ENCODE measurements at regions not wholly inside any gene's neighbourhood (a gene's known extent, or its start where the extent isn't known, plus 50 kb on each side); places are given as distances from the start of the nearest gene placed in this dataset.

- no peak for TF ChIP-seq TOX (CRISPR knock-in tag; IDR thresholded peaks at IDR 0.05; ENCODE audit: borderline replicate concordance)
- TF ChIP-seq ZNF8 (CRISPR knock-in tag; IDR thresholded peaks at IDR 0.05): no peak
- no peak for TF ChIP-seq ISL1 (CRISPR knock-in tag; IDR thresholded peaks at IDR 0.05)
- no peak for TF ChIP-seq GLIS3 (CRISPR knock-in tag; IDR thresholded peaks at IDR 0.05)
- TF ChIP-seq PPARA (CRISPR knock-in tag; IDR thresholded peaks at IDR 0.05; ENCODE audit: borderline replicate concordance): no peak
- no peak for TF ChIP-seq CSDC2 (CRISPR knock-in tag; IDR thresholded peaks at IDR 0.05)
- no peak for TF ChIP-seq ZFP3 (CRISPR knock-in tag; IDR thresholded peaks at IDR 0.05)
- TF ChIP-seq SNAI2 (CRISPR knock-in tag; IDR thresholded peaks at IDR 0.05): no peak
- no peak for TF ChIP-seq ZNF70 (CRISPR knock-in tag; IDR thresholded peaks at IDR 0.05)
Measured at GRCh38 chr5:168104811-168105481, 186.5 kb upstream of the WWC1 start (continued).

GRCh38 chr5:168106008-168106761, 185.3 kb upstream of the WWC1 start:
- TF ChIP-seq ZNF8 (CRISPR knock-in tag; IDR thresholded peaks at IDR 0.05): no peak
- TF ChIP-seq ISL1 (CRISPR knock-in tag; IDR thresholded peaks at IDR 0.05): peak; percentile 26; the same call in 1 of the 2 replicates
- no peak for TF ChIP-seq ZNF565 (CRISPR knock-in tag; conservative IDR thresholded peaks at IDR 0.05; ENCODE audit: low read depth)
- peak; percentile 45 for ATAC-seq

- ATAC-seq: no peak
- TF ChIP-seq CREB5 (CRISPR knock-in tag; IDR thresholded peaks at IDR 0.05; ENCODE audit: low read depth): no peak
- no peak for TF ChIP-seq ISL1 (CRISPR knock-in tag; IDR thresholded peaks at IDR 0.05)
- no peak for TF ChIP-seq CSRNP3 (CRISPR knock-in tag; IDR thresholded peaks at IDR 0.05)
Measured at GRCh38 chr5:168109441-168109840, 182.0 kb upstream of the WWC1 start.

- ATAC-seq: no peak
- TF ChIP-seq GLIS3 (CRISPR knock-in tag; IDR thresholded peaks at IDR 0.05) (no peak), ISL1 (CRISPR knock-in tag; IDR thresholded peaks at IDR 0.05) (no peak), CSDC2 (CRISPR knock-in tag; IDR thresholded peaks at IDR 0.05) (no peak), POU6F1 (CRISPR knock-in tag; IDR thresholded peaks at IDR 0.05; ENCODE audit: borderline replicate concordance, low read depth) (no peak), OSR1 (CRISPR knock-in tag; IDR thresholded peaks at IDR 0.05) (no peak), PATZ1 (CRISPR knock-in tag; IDR thresholded peaks at IDR 0.05; ENCODE audit: borderline replicate concordance) (no peak), CSRNP3 (CRISPR knock-in tag; IDR thresholded peaks at IDR 0.05) (no peak), PPARA (CRISPR knock-in tag; IDR thresholded peaks at IDR 0.05; ENCODE audit: borderline replicate concordance) (no peak)
Measured at GRCh38 chr5:168110384-168110783, 181.1 kb upstream of the WWC1 start.

All from SK-N-SH treated with all-trans-retinoic acid at 6 μM for 48 hours (cell line).